Neutrophil (primary cell): ENCODE measurements at regions not wholly inside any gene's neighbourhood (a gene's known extent, or its start where the extent isn't known, plus 50 kb on each side); places are given as distances from the start of the nearest gene placed in this dataset.

Experiments used
- H3K27ac ChIP-seq: fragments of 200-600 bp; sonication (generic); 2 replicates; pipeline ENCODE4 v1.5.1; 2016; ENCODE audit warnings: mild to moderate bottlenecking, moderate library complexity
- H3K27me3 ChIP-seq: fragments of 200-600 bp; sonication (generic); 2 replicates; pipeline ENCODE4 v1.6.0; 2016; ENCODE audit warnings: mild to moderate bottlenecking
- H3K36me3 ChIP-seq: fragments of 200-600 bp; sonication (generic); 2 replicates; pipeline ENCODE4 v1.5.1; 2017
- H3K4me1 ChIP-seq, 2 experiments: fragments of 200-600 bp in 1 of 2; sonication (generic) in 1 of 2; 1 replicate in 1 of 2; 2 replicates in 1 of 2; pipeline versions ENCODE4 v1.5.1 to v1.6.1; 2013 to 2016; ENCODE audit warnings: low read depth in 1 of 2, low read length in 1 of 2, mild to moderate bottlenecking in 1 of 2, moderate library complexity in 1 of 2; ENCODE audit not compliant: control insufficient read depth in 1 of 2, insufficient read depth in 1 of 2
- H3K4me3 ChIP-seq, 2 experiments: fragments of 200-600 bp in 1 of 2; sonication (generic) in 1 of 2; 1 replicate in 1 of 2; 2 replicates in 1 of 2; pipeline ENCODE4 v1.5.1; 2013 to 2016; ENCODE audit warnings: low read depth in 1 of 2, low read length in 1 of 2, mild to moderate bottlenecking in 1 of 2, moderate library complexity in 1 of 2
- H3K9me3 ChIP-seq: fragments of 200-600 bp; sonication (generic); 2 replicates; pipeline ENCODE4 v1.5.1; 2016
- CTCF ChIP-seq: fragments of 200-600 bp; sonication (generic); IDR thresholded peaks from 2 replicates; pipeline ENCODE4 v1.5.1; 2016; ENCODE audit warnings: antibody characterized with exemption

GRCh38 chr20:3328501-3328900, 79.0 kb downstream of the DNAAF9 start:
- Histone ChIP-seq H3K4me3 (no peak overlapping the region), H3K4me1 (peaks cover 2 to 4% of the 10 kb centered on the region in 2 experiments), H3K27ac (no peak overlapping the region), H3K9me3 (no peaks in the 10 kb centered on the region), H3K27me3 (no peaks in the 10 kb centered on the region), H3K36me3 (no peaks in the 10 kb centered on the region)
- TF ChIP-seq CTCF = no peak

GRCh38 chr20:3326779-3327521, 80.5 kb downstream of the DNAAF9 start:
- Histone ChIP-seq H3K9me3 (no peaks in the 10 kb centered on the region), H3K27ac (no peak overlapping the region), H3K4me3 (no peak overlapping the region), H3K27me3 (no peaks in the 10 kb centered on the region), H3K4me1 (peaks cover 5 to 11% of the 10 kb centered on the region in 2 experiments), H3K36me3 (no peaks in the 10 kb centered on the region)
- TF ChIP-seq CTCF = no peak

- Histone ChIP-seq H3K36me3 (no peaks in the 10 kb centered on the region), H3K27ac (no peak overlapping the region), H3K4me3 (no peak overlapping the region), H3K9me3 (no peaks in the 10 kb centered on the region), H3K4me1 (peaks cover 5 to 11% of the 10 kb centered on the region in 2 experiments), H3K27me3 (no peaks in the 10 kb centered on the region)
- no peak for TF ChIP-seq CTCF
Observed at GRCh38 chr20:3325864-3326263, 81.6 kb downstream of the DNAAF9 start.

GRCh38 chr20:3323398-3323797, 84.1 kb downstream of the DNAAF9 start:
- Histone ChIP-seq H3K27ac (no peak overlapping the region), H3K36me3 (no peaks in the 10 kb centered on the region), H3K27me3 (no peaks in the 10 kb centered on the region), H3K4me1 (peaks cover 5 to 11% of the 10 kb centered on the region in 2 experiments), H3K4me3 (no peak overlapping the region), H3K9me3 (no peaks in the 10 kb centered on the region)
- no peak for TF ChIP-seq CTCF

GRCh38 chr20:3318226-3318884, 79.4 kb upstream of the SLC4A11 start:
- Histone ChIP-seq H3K4me1 (peaks cover 19 to 21% of the 10 kb centered on the region in 2 experiments), H3K4me3 (no peak overlapping the region), H3K27me3 (no peaks in the 10 kb centered on the region), H3K36me3 (no peaks in the 10 kb centered on the region), H3K27ac (no peak overlapping the region), H3K9me3 (no peaks in the 10 kb centered on the region)
- no peak for TF ChIP-seq CTCF
